ENCODE measurements at regions not wholly inside any gene's neighbourhood (a gene's known extent, or its start where the extent isn't known, plus 50 kb on each side); places are given as distances from the start of the nearest gene placed in this dataset.

GRCh38 chr16:52834736-52835465 lies 217.8 kb downstream of the CHD9NB start:
- no peak for DNase-seq
- 79 to 87% methylated on average over 5 of the region's 5 CpGs for WGBS, 2 donors
- Histone ChIP-seq H3K9me3 (ENCODE audit: control insufficient read depth in 4 of 4, insufficient read depth in 3 of 4, low read length in 3 of 4) (no peaks in the 10 kb centered on the region), H3K36me3 (ENCODE audit: control insufficient read depth in 4 of 4, insufficient read depth in 4 of 4, low read length in 4 of 4) (no peaks in the 10 kb centered on the region), H3K27ac (ENCODE audit: low read depth in 1 of 2, low read length in 1 of 2) (no peak overlapping the region), H3K27me3 (ENCODE audit: control insufficient read depth in 3 of 3, insufficient read depth in 3 of 3, low read length in 2 of 3) (no peaks in the 10 kb centered on the region), H3K4me3 (no peak overlapping the region), H3K4me1 (ENCODE audit: control insufficient read depth in 5 of 5, insufficient read depth in 5 of 5, low read length in 5 of 5) (peaks cover 0 to 8% (median 0%) of the 10 kb centered on the region in 5 donors), H3K9ac (ENCODE audit: insufficient read depth in 1 of 2, low read length in 2 of 2) (no peak overlapping the region)
- TF ChIP-seq CTCF (IDR thresholded peaks at IDR 0.05; ENCODE audit: control extremely low read depth, extremely low read depth) = no peak
- no peak for ATAC-seq (ENCODE audit: insufficient read depth, low FRiP score)

- DNase-seq = peak in 2 of 3 donors; percentile 59 to 70
- Histone ChIP-seq H3K9me3 (ENCODE audit: control insufficient read depth in 4 of 4, insufficient read depth in 3 of 4, low read length in 3 of 4) (peaks cover 0 to 3% (median 0%) of the 10 kb centered on the region in 4 donors), H3K4me1 (ENCODE audit: control insufficient read depth in 5 of 5, insufficient read depth in 5 of 5, low read length in 5 of 5) (peaks cover 0 to 8% (median 0%) of the 10 kb centered on the region in 5 donors), H3K4me3 (no peak overlapping the region), H3K27me3 (ENCODE audit: control insufficient read depth in 3 of 3, insufficient read depth in 3 of 3, low read length in 2 of 3) (no peaks in the 10 kb centered on the region), H3K27ac (ENCODE audit: low read depth in 1 of 2, low read length in 1 of 2) (no peak overlapping the region), H3K9ac (ENCODE audit: insufficient read depth in 1 of 2, low read length in 2 of 2) (no peak overlapping the region), H3K36me3 (ENCODE audit: control insufficient read depth in 4 of 4, insufficient read depth in 4 of 4, low read length in 4 of 4) (no peaks in the 10 kb centered on the region)
- no peak for TF ChIP-seq CTCF (IDR thresholded peaks at IDR 0.05; ENCODE audit: control extremely low read depth, extremely low read depth)
- WGBS, 2 donors = 60 to 71% methylated on average over 2 of the region's 2 CpGs
- no peak for ATAC-seq (ENCODE audit: insufficient read depth, low FRiP score)
Measured at GRCh38 chr16:52832771-52833170, 219.9 kb downstream of the CHD9NB start.

GRCh38 chr16:52827456-52827855 lies 225.2 kb downstream of the CHD9NB start:
- H3K9me3 ChIP-seq (ENCODE audit: control insufficient read depth in 4 of 4, insufficient read depth in 3 of 4, low read length in 3 of 4) = peaks cover 0 to 3% (median 0%) of the 10 kb centered on the region in 4 donors
- no peak overlapping the region for H3K27ac ChIP-seq (ENCODE audit: low read depth in 1 of 2, low read length in 1 of 2)
- H3K9ac ChIP-seq (ENCODE audit: insufficient read depth in 1 of 2, low read length in 2 of 2) = no peak overlapping the region

More at GRCh38 chr16:52827456-52827855, 225.2 kb downstream of the CHD9NB start:
- TF ChIP-seq CTCF (IDR thresholded peaks at IDR 0.05; ENCODE audit: control extremely low read depth, extremely low read depth) = no peak
- no peak for ATAC-seq (ENCODE audit: insufficient read depth, low FRiP score)
- no peak overlapping the region for H3K4me3 ChIP-seq
- WGBS, 2 donors = 67 to 70% methylated on average over 4 of the region's 4 CpGs
- H3K4me1 ChIP-seq (ENCODE audit: control insufficient read depth in 5 of 5, insufficient read depth in 5 of 5, low read length in 5 of 5) = peaks cover 0 to 22% (median 0%) of the 10 kb centered on the region in 5 donors
- DNase-seq = no peak
- no peaks in the 10 kb centered on the region for H3K36me3 ChIP-seq (ENCODE audit: control insufficient read depth in 4 of 4, insufficient read depth in 4 of 4, low read length in 4 of 4)
- H3K27me3 ChIP-seq (ENCODE audit: control insufficient read depth in 3 of 3, insufficient read depth in 3 of 3, low read length in 2 of 3) = no peaks in the 10 kb centered on the region
